Astrocyte of the cerebellum (primary cell): ENCODE measurements at regions not wholly inside any gene's neighbourhood (a gene's known extent, or its start where the extent isn't known, plus 50 kb on each side); places are given as distances from the start of the nearest gene placed in this dataset.

Experiments
- DNase-seq: peaks from one replicate; pipeline ENCODE4 v3.0.0-alpha.2; 2011; ENCODE audit warnings: low read depth
- H3K4me3 ChIP-seq: 2 replicates; pipeline ENCODE4 v1.5.1; 2011; ENCODE audit warnings: mild to moderate bottlenecking, low read depth, low read length, moderate library complexity
- in situ Hi-C: cut with HindIII; loops from 2 replicates; pipeline ENCODE4 v1.10.0; 2017; ENCODE audit warnings: low sequenced_read_pairs
- TF ChIP-seq, protein P1 (sequence below): IDR thresholded peaks from 2 replicates; pipeline ENCODE4 v1.5.1; 2012; ENCODE audit warnings: low read length, low read depth, moderate library complexity, mild to moderate bottlenecking; ENCODE audit errors: missing control alignments

DNA sequence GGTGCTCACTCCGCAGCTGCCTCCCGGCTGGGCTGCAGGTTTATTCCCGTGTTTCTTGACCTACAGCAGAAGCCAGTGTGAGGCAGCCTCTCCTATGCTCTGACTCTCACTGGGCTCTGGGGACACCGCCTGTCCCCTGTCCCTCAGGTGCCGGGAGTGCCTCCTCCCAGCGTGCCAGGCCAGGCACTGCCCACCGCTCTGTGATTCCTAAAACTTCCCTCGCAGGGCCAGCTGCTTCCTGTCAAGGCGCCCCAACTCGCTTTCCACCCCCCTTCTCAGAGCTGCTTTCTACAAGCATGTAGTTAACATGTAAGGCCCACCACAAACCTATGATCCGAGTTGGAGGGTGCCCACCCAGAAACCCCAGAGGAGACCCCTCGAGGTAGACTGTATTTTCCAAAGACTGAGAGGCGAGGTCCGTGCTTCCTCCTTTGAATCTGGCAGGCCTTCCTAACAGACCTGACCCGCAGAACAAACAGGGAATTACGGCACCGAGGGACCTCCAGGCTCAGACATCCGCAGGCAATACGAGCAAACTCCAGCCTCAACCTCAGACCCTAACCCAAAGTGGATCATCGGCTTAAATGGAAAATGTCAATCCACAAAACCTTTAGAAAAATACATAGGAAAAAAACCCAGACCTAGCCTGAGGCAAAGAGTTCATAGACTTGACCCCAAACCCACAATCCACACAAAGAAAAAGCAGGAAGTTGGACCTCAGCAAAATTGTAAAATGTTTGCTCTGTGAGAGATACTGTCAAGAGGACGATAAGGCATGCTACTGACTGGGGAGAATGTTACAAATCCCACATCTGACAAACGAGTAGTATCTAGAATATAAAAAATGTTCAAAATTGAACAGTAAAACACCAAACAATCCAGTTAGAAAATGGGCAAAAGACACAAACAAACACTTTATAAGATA lies 121.3 kb upstream of the IQSEC1 start:
- in situ Hi-C loops: loop anchor here (5.0 kb wide), 1 partner anchor 58 kb away; no protein-coding TSS in a partner anchor

DNA sequence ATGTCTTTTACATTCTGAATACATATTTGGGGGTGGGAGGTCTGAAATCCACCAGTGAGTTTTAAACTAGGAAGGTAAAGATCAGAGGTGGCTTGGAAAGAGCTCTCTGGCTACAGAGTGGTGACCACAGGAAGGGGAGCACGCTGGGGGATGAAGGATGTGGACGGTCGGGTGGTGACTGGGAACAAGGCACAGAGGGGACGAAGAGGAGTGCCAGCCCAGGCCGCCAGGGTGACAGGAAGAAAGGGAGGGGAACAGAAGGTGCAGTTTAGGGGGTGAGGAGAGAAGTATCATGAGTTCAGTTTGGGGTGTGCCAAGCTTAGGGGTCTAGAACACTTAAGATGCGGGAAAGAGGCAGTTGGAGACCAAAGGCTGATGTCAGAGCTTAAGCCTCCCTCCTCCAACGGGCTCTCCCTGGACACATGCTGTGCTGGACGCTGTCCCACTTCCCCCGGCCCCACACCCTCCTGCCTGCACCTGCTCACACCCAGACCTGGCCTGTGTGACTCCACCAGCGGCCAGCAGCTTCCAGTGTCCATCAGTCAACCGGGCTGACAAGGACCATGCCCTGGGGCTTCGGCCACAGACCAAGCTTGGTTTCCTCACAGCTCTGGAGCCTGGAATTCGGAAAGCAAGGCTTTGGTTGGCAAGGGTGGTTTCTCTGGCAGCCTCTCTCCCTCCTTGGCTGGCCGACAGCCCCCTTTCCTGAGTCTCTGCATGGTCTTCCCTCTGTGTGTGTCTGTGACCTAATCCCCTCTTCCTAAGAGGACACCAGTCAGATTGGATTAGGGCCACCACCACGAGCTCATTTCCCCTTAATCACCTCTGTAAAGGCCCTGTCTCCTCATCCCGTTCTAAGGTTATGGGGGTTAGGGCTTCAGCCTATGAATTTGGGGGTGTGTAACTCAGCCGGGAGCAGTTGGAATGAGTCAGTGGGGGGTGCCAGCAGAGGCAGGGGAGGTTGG lies 120.4 kb upstream of the IQSEC1 start:
- no peak for DNase-seq
- in situ Hi-C loops: no loop called here

More for the DNA sequence above, 121.3 kb upstream of the IQSEC1 start:
- H3K4me3 ChIP-seq: no peak overlapping the region
- DNase-seq: no peak
- TF ChIP-seq, protein P1, sequence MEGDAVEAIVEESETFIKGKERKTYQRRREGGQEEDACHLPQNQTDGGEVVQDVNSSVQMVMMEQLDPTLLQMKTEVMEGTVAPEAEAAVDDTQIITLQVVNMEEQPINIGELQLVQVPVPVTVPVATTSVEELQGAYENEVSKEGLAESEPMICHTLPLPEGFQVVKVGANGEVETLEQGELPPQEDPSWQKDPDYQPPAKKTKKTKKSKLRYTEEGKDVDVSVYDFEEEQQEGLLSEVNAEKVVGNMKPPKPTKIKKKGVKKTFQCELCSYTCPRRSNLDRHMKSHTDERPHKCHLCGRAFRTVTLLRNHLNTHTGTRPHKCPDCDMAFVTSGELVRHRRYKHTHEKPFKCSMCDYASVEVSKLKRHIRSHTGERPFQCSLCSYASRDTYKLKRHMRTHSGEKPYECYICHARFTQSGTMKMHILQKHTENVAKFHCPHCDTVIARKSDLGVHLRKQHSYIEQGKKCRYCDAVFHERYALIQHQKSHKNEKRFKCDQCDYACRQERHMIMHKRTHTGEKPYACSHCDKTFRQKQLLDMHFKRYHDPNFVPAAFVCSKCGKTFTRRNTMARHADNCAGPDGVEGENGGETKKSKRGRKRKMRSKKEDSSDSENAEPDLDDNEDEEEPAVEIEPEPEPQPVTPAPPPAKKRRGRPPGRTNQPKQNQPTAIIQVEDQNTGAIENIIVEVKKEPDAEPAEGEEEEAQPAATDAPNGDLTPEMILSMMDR: no peak

DNA sequence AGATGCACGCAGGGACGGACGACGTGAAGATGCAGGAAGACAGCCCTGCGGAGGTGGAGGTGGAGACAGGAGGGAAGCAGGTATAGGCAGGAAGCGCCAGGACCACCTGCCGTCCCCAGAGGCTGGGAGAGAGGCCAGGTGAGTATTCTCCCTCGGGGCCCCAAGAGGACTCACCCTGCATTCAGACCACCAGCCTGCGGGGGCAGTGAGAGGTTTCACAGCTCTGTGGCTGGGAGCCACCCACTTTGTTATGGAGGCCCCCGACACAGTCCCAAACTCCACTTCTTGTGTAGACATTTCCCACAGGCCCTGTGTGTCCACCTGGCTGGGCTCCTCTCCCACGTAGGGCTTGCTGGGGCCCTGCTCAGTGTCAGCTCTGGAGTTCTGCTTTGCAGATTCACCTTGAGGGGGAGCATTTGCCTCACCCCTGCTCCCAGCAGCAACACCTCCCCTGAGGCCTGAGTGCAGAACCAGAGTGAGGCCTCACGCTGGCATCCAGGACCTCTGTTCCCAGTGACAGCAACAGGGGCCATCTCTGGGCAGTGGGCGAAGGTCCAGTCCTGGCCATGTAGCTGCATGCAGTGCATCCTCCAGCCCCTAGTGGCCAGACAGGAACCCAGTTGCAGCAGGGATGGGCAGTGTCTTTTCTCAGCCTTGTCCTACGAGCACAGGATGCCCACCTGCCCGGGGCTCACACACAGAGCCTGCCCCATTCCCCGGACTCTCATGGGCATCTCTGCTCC lies 119.4 kb upstream of the IQSEC1 start:
- no peak overlapping the region for H3K4me3 ChIP-seq
- TF ChIP-seq, protein P1: peak; percentile 49
- DNase-seq: no peak
- in situ Hi-C loops: no loop called here

More for the DNA sequence above, 120.4 kb upstream of the IQSEC1 start:
- TF ChIP-seq, protein P1: no peak
- H3K4me3 ChIP-seq: no peak overlapping the region

DNA sequence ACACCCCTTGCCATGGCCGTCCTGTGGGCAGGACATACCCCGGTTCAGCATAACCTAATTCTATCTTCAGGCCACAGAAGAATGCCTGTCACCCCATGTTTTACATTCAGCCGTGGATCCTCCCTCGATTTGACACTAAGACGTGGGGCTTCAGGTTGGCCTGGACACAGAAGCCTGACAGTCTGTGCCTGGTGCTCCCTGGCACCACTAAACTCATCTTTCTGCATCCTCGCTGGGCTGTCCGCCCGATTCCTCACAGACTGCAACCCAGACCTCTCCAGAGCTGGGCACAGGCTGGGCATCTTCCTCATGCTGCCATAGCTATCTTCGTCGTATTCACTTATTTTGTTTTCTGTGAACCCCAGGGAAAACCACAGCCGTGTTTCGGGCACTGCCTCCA lies 117.8 kb upstream of the IQSEC1 start:
- no peak for DNase-seq
- in situ Hi-C loops: no loop called here
- TF ChIP-seq, protein P1: no peak

DNA sequence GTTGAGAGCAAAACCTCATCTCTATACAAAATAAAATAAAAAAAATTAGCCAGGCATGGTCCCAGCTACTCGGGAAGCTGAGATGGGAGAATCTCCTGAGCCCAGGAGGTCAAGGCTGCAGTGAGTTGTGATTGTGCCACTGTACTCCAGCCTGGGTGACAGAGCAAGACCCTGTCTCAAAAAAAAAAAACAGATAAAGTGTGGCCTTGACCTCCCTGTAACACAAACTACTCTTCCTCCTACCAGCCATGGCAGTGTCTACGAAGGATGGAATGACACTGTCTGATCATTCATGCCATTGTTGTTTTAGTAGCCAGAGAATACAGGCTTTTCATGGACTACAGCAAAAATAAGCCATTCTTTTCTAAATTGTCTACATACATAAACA lies 117.1 kb upstream of the IQSEC1 start:
- in situ Hi-C loops: no loop called here
- no peak for DNase-seq
- TF ChIP-seq, protein P1: no peak
- no peak overlapping the region for H3K4me3 ChIP-seq

More for the DNA sequence above, 117.8 kb upstream of the IQSEC1 start:
- H3K4me3 ChIP-seq: no peak overlapping the region
